WTC11 (cell line): ENCODE measurements at regions not wholly inside any gene's neighbourhood (a gene's known extent, or its start where the extent isn't known, plus 50 kb on each side); places are given as distances from the start of the nearest gene placed in this dataset.

Experiments used
- ATAC-seq: fragments of 200-7000 bp; cut with Tn5 transposase; 2 replicates; pipeline ENCODE4 v1.10.0; 2021; ENCODE audit warnings: mild to moderate bottlenecking, moderate library complexity
- CTCF ChIA-PET: fragments of 300-600 bp; sonication (Branson Sonifier 250); formaldehyde crosslinking; loops from one replicate; lab custom pipeline; 2021; ENCODE audit warnings: antibody characterized with exemption; lab: Charles Lee
- POLR2A ChIA-PET: fragments of 350-600 bp; sonication (Branson Sonifier 250); formaldehyde crosslinking; loops from one replicate; lab custom pipeline; 2021; ENCODE audit warnings: antibody characterized with exemption; lab: Charles Lee
- DNase-seq: peaks from one replicate; pipeline ENCODE4 v3.0.0; 2021; ENCODE audit warnings: low spot score
- H3K27ac Mint-ChIP-seq: 2 replicates; pipeline ENCODE4 v1.8.0; 2021; ENCODE audit warnings: mixed read lengths
- H3K27me3 Mint-ChIP-seq: 2 replicates; pipeline ENCODE4 v1.8.0; 2021; ENCODE audit warnings: low read depth, mild to moderate bottlenecking, moderate library complexity, mixed read lengths
- H3K36me3 Mint-ChIP-seq: 2 replicates; pipeline ENCODE4 v1.8.0; 2021; ENCODE audit warnings: mixed read lengths
- H3K4me1 Mint-ChIP-seq: 2 replicates; pipeline ENCODE4 v1.8.0; 2022; ENCODE audit warnings: mixed read lengths
- H3K4me3 Mint-ChIP-seq: 2 replicates; pipeline ENCODE4 v1.8.0; 2021; ENCODE audit warnings: mild to moderate bottlenecking, moderate library complexity, mixed read lengths
- H3K9me3 Mint-ChIP-seq: 2 replicates; pipeline ENCODE4 v1.8.0; 2021; ENCODE audit warnings: mixed read lengths
- AFF4 ChIP-seq: sonication (generic); formaldehyde crosslinking; IDR thresholded peaks from 2 replicates; pipeline ENCODE4 v1.8.1; 2023; ENCODE audit warnings: mild to moderate bottlenecking, missing genetic modification reagents, borderline replicate concordance
- ERG ChIP-seq: fragments of 250-450 bp; sonication (Bioruptor Pico); IDR thresholded peaks from 2 replicates; pipeline ENCODE4 v1.8.0; 2021; ENCODE audit warnings: mild to moderate bottlenecking
- FOXP1 ChIP-seq: sonication (generic); formaldehyde crosslinking; IDR thresholded peaks from 2 replicates; pipeline ENCODE4 v1.8.0; 2022; ENCODE audit warnings: missing genetic modification reagents, mild to moderate bottlenecking, moderate library complexity, borderline replicate concordance
- GRHL2 ChIP-seq: fragments of 250-450 bp; sonication (Bioruptor Pico); IDR thresholded peaks from 2 replicates; pipeline ENCODE4 v1.8.0; 2022; ENCODE audit warnings: mild to moderate bottlenecking, moderate library complexity; ENCODE audit not compliant: insufficient replicate concordance, severe bottlenecking
- GTF2I ChIP-seq: fragments of 250-450 bp; sonication (Bioruptor Pico); conservative IDR thresholded peaks from 2 replicates; pipeline ENCODE4 v1.4.0; 2021; ENCODE audit warnings: mild to moderate bottlenecking
- JAZF1 ChIP-seq: fragments of 250-450 bp; sonication (Bioruptor Pico); IDR thresholded peaks from 2 replicates; pipeline ENCODE4 v1.9.0; 2021; ENCODE audit warnings: moderate library complexity, mild to moderate bottlenecking, inconsistent platforms
- KAT7 ChIP-seq: sonication (generic); formaldehyde crosslinking; IDR thresholded peaks from 2 replicates; pipeline ENCODE4 v1.8.1; 2023; ENCODE audit warnings: missing genetic modification reagents, mild to moderate bottlenecking, borderline replicate concordance
- MLX ChIP-seq: sonication (generic); formaldehyde crosslinking; IDR thresholded peaks from 2 replicates; pipeline ENCODE4 v1.8.1; 2023; ENCODE audit warnings: mild to moderate bottlenecking, missing genetic modification reagents, moderate library complexity
- MXD4 ChIP-seq: fragments of 250-450 bp; sonication (Bioruptor Pico); IDR thresholded peaks from 2 replicates; pipeline ENCODE4 v1.8.0; 2021; ENCODE audit warnings: mild to moderate bottlenecking, moderate library complexity, borderline replicate concordance
- NFYB ChIP-seq: sonication (generic); formaldehyde crosslinking; conservative IDR thresholded peaks from 2 replicates; pipeline ENCODE4 v1.8.0; 2022; ENCODE audit warnings: low read depth, missing genetic modification reagents
- RELA ChIP-seq: sonication (generic); formaldehyde crosslinking; IDR thresholded peaks from 2 replicates; pipeline ENCODE4 v1.8.1; 2022; ENCODE audit warnings: missing genetic modification reagents, mild to moderate bottlenecking, borderline replicate concordance
- SMAD4 ChIP-seq: sonication (generic); formaldehyde crosslinking; IDR thresholded peaks from 2 replicates; pipeline ENCODE4 v1.8.0; 2022; ENCODE audit warnings: mild to moderate bottlenecking, missing genetic modification reagents
- SOX15 ChIP-seq: fragments of 250-450 bp; sonication (Bioruptor Pico); IDR thresholded peaks from 2 replicates; pipeline ENCODE4 v1.9.0; 2021; ENCODE audit warnings: mild to moderate bottlenecking
- ZNF232 ChIP-seq: sonication (generic); formaldehyde crosslinking; IDR thresholded peaks from 2 replicates; pipeline ENCODE4 v1.8.0; 2022; ENCODE audit warnings: mild to moderate bottlenecking, missing genetic modification reagents
- TF ChIP-seq, protein P1 (sequence below): sonication (generic); formaldehyde crosslinking; IDR thresholded peaks from 2 replicates; pipeline ENCODE4 v1.8.0; 2022; ENCODE audit warnings: mild to moderate bottlenecking, missing genetic modification reagents
- TF ChIP-seq, protein P2 (sequence below): sonication (generic); formaldehyde crosslinking; IDR thresholded peaks from 2 replicates; pipeline ENCODE4 v1.8.0; 2023; ENCODE audit warnings: missing genetic modification reagents, mild to moderate bottlenecking, borderline replicate concordance
- TF ChIP-seq, protein P3 (sequence below): fragments of 250-450 bp; sonication (Bioruptor Pico); IDR thresholded peaks from 2 replicates; pipeline ENCODE4 v1.9.0; 2021; ENCODE audit warnings: moderate library complexity, mild to moderate bottlenecking, inconsistent platforms, borderline replicate concordance
- TF ChIP-seq, protein P4 (sequence below): fragments of 250-450 bp; sonication (Bioruptor Pico); IDR thresholded peaks from 2 replicates; pipeline ENCODE4 v1.9.0; 2021; ENCODE audit warnings: mild to moderate bottlenecking, borderline replicate concordance

GRCh38 chrX:124963717-124964116 lies 356.0 kb upstream of the TEX13C start, which contains the start of gene TENM1:
Gene TENM1 (minus strand): TSS chrX:124963817.
- POLR2A ChIA-PET: no interaction called here
- no peaks in the 10 kb centered on the region for H3K27me3 Mint-ChIP-seq
- H3K36me3 Mint-ChIP-seq: no peaks in the 10 kb centered on the region
- no peak for ATAC-seq
- H3K4me1 Mint-ChIP-seq: no peaks in the 10 kb centered on the region
- H3K4me3 Mint-ChIP-seq: no peak within 1 kb of the TSS
- H3K27ac Mint-ChIP-seq: no peak within 1 kb of the TSS
- DNase-seq: no peak
- CTCF ChIA-PET: no interaction called here
- H3K9me3 Mint-ChIP-seq: no peaks in the 10 kb centered on the region
- TF ChIP-seq MXD4 (CRISPR knock-in tag) (no peak), FOXP1 (CRISPR knock-in tag) (no peak), MLX (CRISPR knock-in tag) (no peak), SOX15 (CRISPR knock-in tag) (no peak), GRHL2 (CRISPR knock-in tag) (no peak), SMAD4 (no peak), NFYB (CRISPR knock-in tag) (no peak), JAZF1 (CRISPR knock-in tag) (no peak)
- TF ChIP-seq, protein P1, sequence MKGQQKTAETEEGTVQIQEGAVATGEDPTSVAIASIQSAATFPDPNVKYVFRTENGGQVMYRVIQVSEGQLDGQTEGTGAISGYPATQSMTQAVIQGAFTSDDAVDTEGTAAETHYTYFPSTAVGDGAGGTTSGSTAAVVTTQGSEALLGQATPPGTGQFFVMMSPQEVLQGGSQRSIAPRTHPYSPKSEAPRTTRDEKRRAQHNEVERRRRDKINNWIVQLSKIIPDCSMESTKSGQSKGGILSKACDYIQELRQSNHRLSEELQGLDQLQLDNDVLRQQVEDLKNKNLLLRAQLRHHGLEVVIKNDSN (CRISPR knock-in tag): no peak
- TF ChIP-seq, all 79 proteins: peak for 0

GRCh38 chrX:124975456-124975855 lies 344.2 kb upstream of the TEX13C start:
- Mint-ChIP-seq H3K4me1 (no peaks in the 10 kb centered on the region), H3K36me3 (no peaks in the 10 kb centered on the region), H3K4me3 (no peak overlapping the region), H3K9me3 (no peaks in the 10 kb centered on the region), H3K27ac (no peak overlapping the region; the same call in 1 of the 2 replicates), H3K27me3 (no peaks in the 10 kb centered on the region)
- POLR2A ChIA-PET: no interaction called here
- CTCF ChIA-PET: no interaction called here
- no peak for ATAC-seq
- DNase-seq: no peak
- no peak for TF ChIP-seq KAT7 (CRISPR knock-in tag)
- TF ChIP-seq, protein P2, sequence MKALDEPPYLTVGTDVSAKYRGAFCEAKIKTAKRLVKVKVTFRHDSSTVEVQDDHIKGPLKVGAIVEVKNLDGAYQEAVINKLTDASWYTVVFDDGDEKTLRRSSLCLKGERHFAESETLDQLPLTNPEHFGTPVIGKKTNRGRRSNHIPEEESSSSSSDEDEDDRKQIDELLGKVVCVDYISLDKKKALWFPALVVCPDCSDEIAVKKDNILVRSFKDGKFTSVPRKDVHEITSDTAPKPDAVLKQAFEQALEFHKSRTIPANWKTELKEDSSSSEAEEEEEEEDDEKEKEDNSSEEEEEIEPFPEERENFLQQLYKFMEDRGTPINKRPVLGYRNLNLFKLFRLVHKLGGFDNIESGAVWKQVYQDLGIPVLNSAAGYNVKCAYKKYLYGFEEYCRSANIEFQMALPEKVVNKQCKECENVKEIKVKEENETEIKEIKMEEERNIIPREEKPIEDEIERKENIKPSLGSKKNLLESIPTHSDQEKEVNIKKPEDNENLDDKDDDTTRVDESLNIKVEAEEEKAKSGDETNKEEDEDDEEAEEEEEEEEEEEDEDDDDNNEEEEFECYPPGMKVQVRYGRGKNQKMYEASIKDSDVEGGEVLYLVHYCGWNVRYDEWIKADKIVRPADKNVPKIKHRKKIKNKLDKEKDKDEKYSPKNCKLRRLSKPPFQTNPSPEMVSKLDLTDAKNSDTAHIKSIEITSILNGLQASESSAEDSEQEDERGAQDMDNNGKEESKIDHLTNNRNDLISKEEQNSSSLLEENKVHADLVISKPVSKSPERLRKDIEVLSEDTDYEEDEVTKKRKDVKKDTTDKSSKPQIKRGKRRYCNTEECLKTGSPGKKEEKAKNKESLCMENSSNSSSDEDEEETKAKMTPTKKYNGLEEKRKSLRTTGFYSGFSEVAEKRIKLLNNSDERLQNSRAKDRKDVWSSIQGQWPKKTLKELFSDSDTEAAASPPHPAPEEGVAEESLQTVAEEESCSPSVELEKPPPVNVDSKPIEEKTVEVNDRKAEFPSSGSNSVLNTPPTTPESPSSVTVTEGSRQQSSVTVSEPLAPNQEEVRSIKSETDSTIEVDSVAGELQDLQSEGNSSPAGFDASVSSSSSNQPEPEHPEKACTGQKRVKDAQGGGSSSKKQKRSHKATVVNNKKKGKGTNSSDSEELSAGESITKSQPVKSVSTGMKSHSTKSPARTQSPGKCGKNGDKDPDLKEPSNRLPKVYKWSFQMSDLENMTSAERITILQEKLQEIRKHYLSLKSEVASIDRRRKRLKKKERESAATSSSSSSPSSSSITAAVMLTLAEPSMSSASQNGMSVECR (CRISPR knock-in tag): no peak
- no peak for TF ChIP-seq AFF4 (CRISPR knock-in tag)
- TF ChIP-seq ERG (CRISPR knock-in tag): no peak
- no peak for TF ChIP-seq MLX (CRISPR knock-in tag)
- TF ChIP-seq, protein P3, sequence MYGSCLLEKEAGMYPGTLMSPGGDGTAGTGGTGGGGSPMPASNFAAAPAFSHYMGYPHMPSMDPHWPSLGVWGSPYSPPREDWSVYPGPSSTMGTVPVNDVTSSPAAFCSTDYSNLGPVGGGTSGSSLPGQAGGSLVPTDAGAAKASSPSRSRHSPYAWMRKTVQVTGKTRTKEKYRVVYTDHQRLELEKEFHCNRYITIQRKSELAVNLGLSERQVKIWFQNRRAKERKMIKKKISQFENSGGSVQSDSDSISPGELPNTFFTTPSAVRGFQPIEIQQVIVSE (CRISPR knock-in tag): no peak
- TF ChIP-seq RELA (CRISPR knock-in tag): no peak
- TF ChIP-seq GTF2I (CRISPR knock-in tag): no peak
- TF ChIP-seq ZNF232 (CRISPR knock-in tag): no peak
- TF ChIP-seq, protein P4, sequence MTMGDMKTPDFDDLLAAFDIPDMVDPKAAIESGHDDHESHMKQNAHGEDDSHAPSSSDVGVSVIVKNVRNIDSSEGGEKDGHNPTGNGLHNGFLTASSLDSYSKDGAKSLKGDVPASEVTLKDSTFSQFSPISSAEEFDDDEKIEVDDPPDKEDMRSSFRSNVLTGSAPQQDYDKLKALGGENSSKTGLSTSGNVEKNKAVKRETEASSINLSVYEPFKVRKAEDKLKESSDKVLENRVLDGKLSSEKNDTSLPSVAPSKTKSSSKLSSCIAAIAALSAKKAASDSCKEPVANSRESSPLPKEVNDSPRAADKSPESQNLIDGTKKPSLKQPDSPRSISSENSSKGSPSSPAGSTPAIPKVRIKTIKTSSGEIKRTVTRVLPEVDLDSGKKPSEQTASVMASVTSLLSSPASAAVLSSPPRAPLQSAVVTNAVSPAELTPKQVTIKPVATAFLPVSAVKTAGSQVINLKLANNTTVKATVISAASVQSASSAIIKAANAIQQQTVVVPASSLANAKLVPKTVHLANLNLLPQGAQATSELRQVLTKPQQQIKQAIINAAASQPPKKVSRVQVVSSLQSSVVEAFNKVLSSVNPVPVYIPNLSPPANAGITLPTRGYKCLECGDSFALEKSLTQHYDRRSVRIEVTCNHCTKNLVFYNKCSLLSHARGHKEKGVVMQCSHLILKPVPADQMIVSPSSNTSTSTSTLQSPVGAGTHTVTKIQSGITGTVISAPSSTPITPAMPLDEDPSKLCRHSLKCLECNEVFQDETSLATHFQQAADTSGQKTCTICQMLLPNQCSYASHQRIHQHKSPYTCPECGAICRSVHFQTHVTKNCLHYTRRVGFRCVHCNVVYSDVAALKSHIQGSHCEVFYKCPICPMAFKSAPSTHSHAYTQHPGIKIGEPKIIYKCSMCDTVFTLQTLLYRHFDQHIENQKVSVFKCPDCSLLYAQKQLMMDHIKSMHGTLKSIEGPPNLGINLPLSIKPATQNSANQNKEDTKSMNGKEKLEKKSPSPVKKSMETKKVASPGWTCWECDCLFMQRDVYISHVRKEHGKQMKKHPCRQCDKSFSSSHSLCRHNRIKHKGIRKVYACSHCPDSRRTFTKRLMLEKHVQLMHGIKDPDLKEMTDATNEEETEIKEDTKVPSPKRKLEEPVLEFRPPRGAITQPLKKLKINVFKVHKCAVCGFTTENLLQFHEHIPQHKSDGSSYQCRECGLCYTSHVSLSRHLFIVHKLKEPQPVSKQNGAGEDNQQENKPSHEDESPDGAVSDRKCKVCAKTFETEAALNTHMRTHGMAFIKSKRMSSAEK (CRISPR knock-in tag): no peak
